Activated naive CD8-positive, alpha-beta T cell treated with anti-CD3 and anti-CD28 coated beads for 36 hours (primary cell): ENCODE measurements at regions not wholly inside any gene's neighbourhood (a gene's known extent, or its start where the extent isn't known, plus 50 kb on each side); places are given as distances from the start of the nearest gene placed in this dataset.

Source experiments
- DNase-seq: peaks from one replicate; pipeline ENCODE4 v3.0.0; 2021
- H3K27ac Mint-ChIP-seq: one replicate; pipeline ENCODE4 v1.8.0; 2022; ENCODE audit warnings: mild to moderate bottlenecking, moderate library complexity, mixed read lengths
- H3K27me3 Mint-ChIP-seq: one replicate; pipeline ENCODE4 v1.8.0; 2022; ENCODE audit warnings: mild to moderate bottlenecking, mixed read lengths
- H3K36me3 Mint-ChIP-seq: one replicate; pipeline ENCODE4 v1.8.0; 2021; ENCODE audit warnings: mild to moderate bottlenecking, mixed read lengths
- H3K4me1 Mint-ChIP-seq: one replicate; pipeline ENCODE4 v1.8.0; 2021; ENCODE audit warnings: mixed read lengths
- H3K4me3 Mint-ChIP-seq: one replicate; pipeline ENCODE4 v1.8.0; 2022; ENCODE audit warnings: mild to moderate bottlenecking, moderate library complexity, mixed read lengths
- H3K9me3 Mint-ChIP-seq: one replicate; pipeline ENCODE4 v1.8.0; 2022; ENCODE audit warnings: mixed read lengths

DNA sequence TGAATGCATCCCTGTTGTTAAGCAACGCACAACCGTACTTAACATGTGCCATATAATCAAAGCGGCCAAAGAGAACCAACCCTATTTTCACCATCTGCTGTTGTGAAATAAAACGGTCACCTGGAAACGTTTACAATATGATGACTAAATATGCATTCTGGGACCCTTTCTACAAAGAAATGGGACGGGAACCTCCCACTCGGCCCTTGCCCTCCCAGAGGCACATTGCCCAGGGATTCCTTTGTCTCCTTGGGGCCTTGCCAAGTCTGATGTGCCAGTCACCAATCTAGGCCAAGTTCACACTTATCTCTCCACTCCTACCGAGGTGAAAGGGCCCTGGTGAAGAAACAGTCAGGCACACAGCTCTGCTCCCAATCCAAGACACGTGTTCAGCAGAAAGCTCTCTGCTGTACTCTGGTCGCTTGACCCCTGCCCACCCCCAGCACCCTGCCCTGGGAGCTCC, 427.4 kb upstream of the JARID2 start:
- no peaks in the 10 kb centered on the region for H3K36me3 Mint-ChIP-seq
- no peaks in the 10 kb centered on the region for H3K9me3 Mint-ChIP-seq
- no peak for DNase-seq
- peaks cover 5% of the 10 kb centered on the region for H3K4me1 Mint-ChIP-seq
- H3K27me3 Mint-ChIP-seq: no peaks in the 10 kb centered on the region
- no peak overlapping the region for H3K4me3 Mint-ChIP-seq
- H3K27ac Mint-ChIP-seq: no peak overlapping the region

DNA sequence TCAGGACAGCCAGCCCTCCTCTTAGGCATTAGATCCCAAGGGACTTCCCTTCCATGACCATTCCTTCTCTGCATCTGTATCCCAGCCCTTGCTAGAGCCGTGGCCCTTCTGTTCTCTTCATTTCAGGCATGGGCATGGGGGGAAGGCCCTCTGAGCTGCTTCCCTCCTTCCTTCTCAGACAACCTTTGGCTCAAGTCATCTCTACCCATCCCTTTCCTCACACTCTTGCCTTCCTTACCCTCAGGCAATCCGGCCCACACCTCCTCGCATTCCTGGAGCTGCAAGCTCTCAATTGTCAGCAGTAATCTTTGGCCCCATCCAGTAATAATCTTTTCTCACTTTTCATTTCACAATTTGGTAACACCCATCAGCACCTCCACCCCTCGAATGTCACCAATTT, 426.9 kb upstream of the JARID2 start:
- H3K4me3 Mint-ChIP-seq: no peak overlapping the region

DNA sequence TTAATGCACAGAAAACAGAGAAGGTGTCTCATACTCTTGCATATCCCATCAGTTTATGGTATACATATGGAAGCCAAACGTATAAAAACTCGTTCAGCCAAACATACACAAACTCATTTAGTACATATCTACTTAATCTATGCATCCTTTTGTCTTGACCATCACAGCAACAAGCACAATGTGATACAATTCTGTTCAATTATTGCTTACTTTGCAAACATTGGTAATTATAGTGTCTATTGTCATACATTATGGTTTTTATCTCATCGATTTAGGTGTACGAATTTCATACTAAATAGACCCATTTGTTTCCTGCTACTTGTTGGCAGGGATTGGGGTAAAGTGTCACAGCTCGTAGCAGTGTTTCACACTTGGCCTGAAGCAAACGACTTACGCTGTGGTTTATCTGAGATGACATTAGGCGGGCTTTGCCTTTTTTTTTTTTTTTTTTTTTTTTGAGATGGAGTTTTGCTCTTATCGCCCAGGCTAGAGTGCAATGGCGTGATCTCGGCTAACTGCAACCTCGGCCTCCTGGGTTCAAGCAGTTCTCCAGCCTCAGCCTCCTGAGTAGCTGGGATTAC, 425.9 kb upstream of the JARID2 start:
- peaks cover 5% of the 10 kb centered on the region for H3K4me1 Mint-ChIP-seq
- no peak for DNase-seq
- H3K9me3 Mint-ChIP-seq: no peaks in the 10 kb centered on the region
- no peak overlapping the region for H3K27ac Mint-ChIP-seq
- H3K36me3 Mint-ChIP-seq: no peaks in the 10 kb centered on the region
- no peaks in the 10 kb centered on the region for H3K27me3 Mint-ChIP-seq
- no peak overlapping the region for H3K4me3 Mint-ChIP-seq

More for the DNA sequence above, 426.9 kb upstream of the JARID2 start:
- Mint-ChIP-seq H3K9me3 (no peaks in the 10 kb centered on the region), H3K36me3 (no peaks in the 10 kb centered on the region), H3K27me3 (no peaks in the 10 kb centered on the region), H3K27ac (no peak overlapping the region), H3K4me1 (peaks cover 5% of the 10 kb centered on the region)
- no peak for DNase-seq

DNA sequence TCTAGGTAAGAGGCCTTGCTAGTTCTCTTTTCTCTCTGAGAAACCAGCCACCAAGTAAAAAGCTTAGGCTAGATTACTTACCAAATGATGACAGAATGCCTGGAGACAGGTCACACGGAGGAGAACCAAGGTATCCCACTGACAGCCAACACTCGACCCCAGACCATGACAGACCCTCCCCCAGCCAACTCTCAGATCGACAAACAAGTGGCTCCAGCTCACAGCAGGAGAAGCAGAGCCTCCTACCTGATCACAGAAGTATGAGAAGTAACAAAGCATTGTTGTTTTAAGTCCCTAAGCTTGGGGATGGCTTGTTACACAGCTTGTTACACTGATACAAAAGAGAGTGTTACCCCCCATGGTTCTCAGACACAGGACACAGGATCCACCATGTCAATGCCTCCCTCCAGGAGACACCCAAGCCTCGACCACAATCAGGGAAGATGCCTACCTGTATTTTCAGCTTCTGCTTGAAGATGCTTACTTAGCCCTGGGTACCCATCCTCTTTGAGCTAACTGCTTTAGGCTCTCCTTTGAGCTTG, 423.8 kb upstream of the JARID2 start:
- peaks cover 5% of the 10 kb centered on the region for H3K4me1 Mint-ChIP-seq
- no peak overlapping the region for H3K4me3 Mint-ChIP-seq
- H3K36me3 Mint-ChIP-seq: no peaks in the 10 kb centered on the region
- H3K27ac Mint-ChIP-seq: no peak overlapping the region
- DNase-seq: no peak
- H3K27me3 Mint-ChIP-seq: peaks cover 2% of the 10 kb centered on the region
- H3K9me3 Mint-ChIP-seq: no peaks in the 10 kb centered on the region

DNA sequence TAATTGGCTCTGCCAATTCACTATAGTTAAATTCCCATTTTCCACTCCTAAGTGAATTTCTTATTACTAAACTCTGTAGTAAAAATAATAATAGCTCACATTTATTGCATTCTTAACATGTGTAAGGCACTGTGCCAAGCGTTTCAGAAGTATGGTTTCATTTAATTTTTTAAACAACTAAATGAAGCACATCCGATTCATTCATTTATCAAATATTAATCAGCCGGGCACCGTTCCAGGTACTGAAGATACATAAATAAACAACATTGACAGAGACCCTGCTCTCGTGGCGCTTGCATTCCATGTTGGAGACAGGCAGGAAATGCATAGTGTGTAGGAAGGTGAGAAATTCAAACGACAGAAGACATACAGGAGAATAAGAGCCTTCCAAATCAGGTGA, 423.2 kb upstream of the JARID2 start:
- Mint-ChIP-seq H3K36me3 (no peaks in the 10 kb centered on the region), H3K9me3 (no peaks in the 10 kb centered on the region), H3K27ac (no peak overlapping the region), H3K27me3 (peaks cover 4% of the 10 kb centered on the region), H3K4me1 (peaks cover 5% of the 10 kb centered on the region), H3K4me3 (no peak overlapping the region)
- no peak for DNase-seq

DNA sequence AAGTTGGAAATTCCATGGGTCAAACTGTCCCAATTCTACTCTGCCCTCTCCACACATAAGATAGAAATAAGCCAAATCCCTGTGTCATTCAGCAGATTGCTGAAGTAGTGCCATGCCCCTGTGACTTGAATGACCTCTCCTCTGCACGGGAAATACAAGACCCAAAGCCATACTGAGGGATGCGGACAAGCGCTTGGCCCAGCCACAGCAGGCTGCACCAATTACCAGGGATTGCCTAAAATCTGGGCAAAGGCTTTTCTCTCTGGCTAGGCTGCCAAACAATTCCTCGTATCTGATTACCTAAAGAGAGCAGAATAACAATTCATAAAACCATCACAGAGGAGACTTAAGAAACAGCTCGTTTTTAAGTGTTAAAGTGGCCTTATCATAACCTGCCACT, 421.8 kb upstream of the JARID2 start:
- Mint-ChIP-seq H3K27ac (no peak overlapping the region), H3K4me1 (peaks cover 5% of the 10 kb centered on the region), H3K9me3 (no peaks in the 10 kb centered on the region), H3K27me3 (peaks cover 4% of the 10 kb centered on the region), H3K36me3 (no peaks in the 10 kb centered on the region), H3K4me3 (no peak overlapping the region)
- DNase-seq: no peak

DNA sequence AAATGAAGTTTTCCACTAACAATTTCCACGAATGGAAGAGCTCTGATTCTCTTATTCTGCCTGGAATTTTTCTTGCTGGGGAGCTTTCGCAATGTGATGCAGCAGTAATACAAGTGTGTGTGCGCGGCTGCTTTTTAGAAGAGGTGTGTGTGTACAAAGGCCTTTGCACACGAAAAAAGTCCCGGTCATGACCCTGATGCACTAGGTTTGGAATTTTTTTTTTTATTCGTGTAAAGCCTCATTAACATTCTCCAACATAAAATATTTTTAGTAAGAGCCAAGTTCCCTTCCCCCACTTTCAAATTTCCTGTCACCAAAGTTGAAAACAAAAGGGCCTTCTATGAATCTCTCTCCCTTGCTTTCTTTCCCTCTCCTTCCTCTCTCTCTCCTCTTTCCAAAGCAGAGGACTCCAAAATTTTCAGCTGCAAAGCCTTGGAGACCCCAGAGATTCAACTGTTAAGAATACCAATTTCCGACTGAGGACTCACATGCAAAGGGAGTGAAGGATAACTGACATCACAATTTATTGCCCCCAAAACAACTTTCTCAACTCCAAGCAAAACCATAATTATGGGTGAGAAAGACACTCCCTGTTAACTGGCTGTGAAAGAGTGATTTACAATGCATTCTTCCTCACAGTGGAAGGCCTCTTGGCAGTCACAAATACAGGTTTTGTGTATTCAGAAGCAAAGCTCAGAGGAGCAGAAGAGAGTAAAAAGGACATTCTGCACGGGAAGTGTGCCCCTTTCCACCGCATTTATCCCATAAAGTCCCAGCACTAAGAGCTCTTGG, 421.2 kb upstream of the JARID2 start:
- H3K36me3 Mint-ChIP-seq: no peaks in the 10 kb centered on the region
- no peak overlapping the region for H3K4me3 Mint-ChIP-seq
- H3K9me3 Mint-ChIP-seq: no peaks in the 10 kb centered on the region
- H3K4me1 Mint-ChIP-seq: peaks cover 5% of the 10 kb centered on the region
- peaks cover 4% of the 10 kb centered on the region for H3K27me3 Mint-ChIP-seq
- no peak overlapping the region for H3K27ac Mint-ChIP-seq
- no peak for DNase-seq

DNA sequence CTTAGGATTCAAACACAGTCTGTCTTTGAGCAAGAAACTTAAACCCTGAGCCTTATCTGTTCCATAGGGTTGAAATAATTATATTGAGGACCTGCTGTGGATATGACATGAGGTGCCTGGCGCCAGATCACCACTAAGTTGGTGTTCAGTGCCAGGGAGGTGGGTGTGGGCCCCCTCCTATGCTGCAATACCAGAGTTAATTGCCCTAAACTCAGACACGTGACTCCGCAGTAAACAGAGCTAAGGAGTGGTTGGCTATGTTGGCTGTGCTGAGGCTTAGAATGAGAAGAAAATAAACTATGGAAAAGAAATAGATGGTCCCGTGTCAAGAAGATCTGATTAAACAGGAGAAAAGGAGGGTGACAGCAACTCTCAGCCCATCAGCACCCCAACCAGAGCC, 419.4 kb upstream of the JARID2 start:
- no peaks in the 10 kb centered on the region for H3K9me3 Mint-ChIP-seq
- no peak overlapping the region for H3K4me3 Mint-ChIP-seq
- DNase-seq: no peak
- no peak overlapping the region for H3K27ac Mint-ChIP-seq
- H3K4me1 Mint-ChIP-seq: no peaks in the 10 kb centered on the region
- H3K36me3 Mint-ChIP-seq: peaks cover 1% of the 10 kb centered on the region
- peaks cover 11% of the 10 kb centered on the region for H3K27me3 Mint-ChIP-seq

DNA sequence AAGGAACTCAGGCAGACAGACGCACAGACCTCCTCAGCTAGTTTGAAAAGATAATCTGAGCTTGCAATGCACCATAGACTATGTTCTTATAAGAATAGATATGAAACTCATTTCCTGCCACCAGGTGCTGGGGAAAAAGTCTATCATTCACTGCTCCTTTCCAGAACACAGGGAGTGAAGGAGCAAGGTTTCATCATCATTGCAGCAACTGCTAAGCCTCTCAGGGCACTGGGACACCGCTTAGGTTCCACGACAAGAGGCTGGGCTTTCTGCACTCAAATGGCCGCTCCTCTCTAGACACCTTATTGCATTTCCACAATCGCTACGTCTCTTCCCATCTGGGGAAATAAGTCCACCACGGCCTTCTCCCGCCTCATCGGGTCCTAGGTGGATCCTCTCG, 418.5 kb upstream of the JARID2 start:
- H3K4me1 Mint-ChIP-seq: no peaks in the 10 kb centered on the region
- no peaks in the 10 kb centered on the region for H3K9me3 Mint-ChIP-seq
- peaks cover 12% of the 10 kb centered on the region for H3K27me3 Mint-ChIP-seq
- no peak overlapping the region for H3K27ac Mint-ChIP-seq
- peaks cover 1% of the 10 kb centered on the region for H3K36me3 Mint-ChIP-seq
- no peak overlapping the region for H3K4me3 Mint-ChIP-seq
- no peak for DNase-seq

DNA sequence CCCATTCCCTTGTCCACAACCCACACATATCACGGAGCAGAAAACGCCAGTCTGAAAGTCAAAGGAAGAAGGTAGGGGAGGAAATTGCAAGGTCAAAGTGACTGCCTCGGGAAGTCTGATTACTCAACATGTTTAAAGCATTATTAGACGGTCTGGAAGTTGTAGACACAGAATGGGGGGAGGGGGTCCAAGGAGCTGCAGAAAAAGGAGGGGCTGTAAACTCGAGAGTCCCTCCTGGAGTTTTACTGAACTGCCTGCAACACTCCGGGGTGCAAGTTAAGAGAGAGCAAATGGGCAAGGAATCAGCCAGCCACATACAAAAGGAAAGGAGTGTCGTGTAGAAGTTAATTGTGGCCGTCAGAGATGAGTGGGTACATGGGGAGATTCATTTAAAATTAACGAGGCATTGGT, 417.7 kb upstream of the JARID2 start:
- Mint-ChIP-seq H3K4me1 (no peaks in the 10 kb centered on the region), H3K9me3 (no peaks in the 10 kb centered on the region), H3K36me3 (peaks cover 1% of the 10 kb centered on the region), H3K27ac (no peak overlapping the region), H3K4me3 (no peak overlapping the region), H3K27me3 (peaks cover 12% of the 10 kb centered on the region)
- DNase-seq: no peak

DNA sequence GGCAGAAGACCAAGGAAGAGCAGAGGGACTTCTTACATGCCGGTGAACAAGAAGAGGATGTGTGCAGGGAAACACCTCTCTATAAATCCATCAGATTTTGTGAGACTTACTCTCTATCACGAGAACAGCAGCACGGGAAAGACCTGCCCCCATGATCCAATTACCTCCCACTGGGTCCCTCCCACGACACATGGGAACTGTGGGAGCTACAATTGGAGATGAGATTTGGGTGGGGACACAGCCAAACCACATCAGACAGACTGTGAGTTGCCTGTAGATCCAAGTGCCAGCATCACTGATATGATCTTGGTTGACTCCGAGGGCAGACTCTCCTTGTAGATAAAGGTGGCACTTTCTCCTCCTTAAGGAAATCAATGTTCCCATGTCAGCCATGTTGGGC, 414.8 kb upstream of the JARID2 start:
- peaks cover 3% of the 10 kb centered on the region for H3K4me1 Mint-ChIP-seq
- H3K9me3 Mint-ChIP-seq: no peaks in the 10 kb centered on the region
- H3K4me3 Mint-ChIP-seq: no peak overlapping the region
- H3K36me3 Mint-ChIP-seq: peaks cover 1% of the 10 kb centered on the region
- DNase-seq: no peak
- no peak overlapping the region for H3K27ac Mint-ChIP-seq
- peaks cover 12% of the 10 kb centered on the region for H3K27me3 Mint-ChIP-seq

DNA sequence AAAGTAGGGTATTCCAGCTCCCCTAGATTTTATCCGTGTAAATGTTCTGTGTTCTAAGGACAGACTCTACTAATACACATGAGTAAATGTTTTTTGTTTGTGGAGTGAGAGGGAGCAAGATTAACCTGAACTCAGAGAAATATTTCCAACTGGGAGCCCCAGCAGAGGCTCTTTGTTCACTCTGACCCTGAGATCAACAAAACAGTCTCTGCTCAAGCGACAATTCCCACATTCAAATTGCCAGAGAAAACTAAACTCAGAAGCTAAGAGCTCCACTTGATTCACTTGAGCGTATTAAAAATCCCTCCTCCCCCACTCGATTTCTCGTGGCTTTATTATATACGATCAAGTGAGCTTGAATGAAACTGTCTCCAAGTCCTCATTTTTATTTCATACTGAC, 413.9 kb upstream of the JARID2 start:
- Mint-ChIP-seq H3K4me1 (peaks cover 3% of the 10 kb centered on the region), H3K9me3 (no peaks in the 10 kb centered on the region), H3K27me3 (peaks cover 16% of the 10 kb centered on the region), H3K27ac (no peak overlapping the region), H3K36me3 (peaks cover 1% of the 10 kb centered on the region), H3K4me3 (no peak overlapping the region)
- no peak for DNase-seq

DNA sequence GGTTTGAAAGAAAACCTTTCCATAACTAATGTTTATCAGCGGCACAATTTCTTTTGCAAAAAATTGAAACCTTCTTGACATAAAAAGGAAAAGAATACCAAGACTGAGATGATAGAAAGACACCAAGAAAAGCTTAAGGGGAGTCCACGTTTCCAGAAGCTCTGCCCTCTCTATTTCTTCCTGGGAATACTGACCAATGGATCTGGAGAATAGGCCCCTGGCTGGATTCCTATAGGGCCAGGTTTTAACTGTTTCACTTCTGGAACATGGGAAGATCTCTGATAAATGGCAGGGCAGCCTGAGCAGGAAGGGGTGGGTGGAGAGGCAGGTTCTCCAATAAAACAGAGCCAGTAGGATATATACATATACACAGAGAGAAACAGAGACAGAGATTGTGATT, 413.4 kb upstream of the JARID2 start:
- no peak overlapping the region for H3K4me3 Mint-ChIP-seq
- peaks cover 1% of the 10 kb centered on the region for H3K36me3 Mint-ChIP-seq
- no peak for DNase-seq
- peaks cover 5% of the 10 kb centered on the region for H3K4me1 Mint-ChIP-seq
- peaks cover 13% of the 10 kb centered on the region for H3K27me3 Mint-ChIP-seq
- H3K27ac Mint-ChIP-seq: no peak overlapping the region
- H3K9me3 Mint-ChIP-seq: no peaks in the 10 kb centered on the region

DNA sequence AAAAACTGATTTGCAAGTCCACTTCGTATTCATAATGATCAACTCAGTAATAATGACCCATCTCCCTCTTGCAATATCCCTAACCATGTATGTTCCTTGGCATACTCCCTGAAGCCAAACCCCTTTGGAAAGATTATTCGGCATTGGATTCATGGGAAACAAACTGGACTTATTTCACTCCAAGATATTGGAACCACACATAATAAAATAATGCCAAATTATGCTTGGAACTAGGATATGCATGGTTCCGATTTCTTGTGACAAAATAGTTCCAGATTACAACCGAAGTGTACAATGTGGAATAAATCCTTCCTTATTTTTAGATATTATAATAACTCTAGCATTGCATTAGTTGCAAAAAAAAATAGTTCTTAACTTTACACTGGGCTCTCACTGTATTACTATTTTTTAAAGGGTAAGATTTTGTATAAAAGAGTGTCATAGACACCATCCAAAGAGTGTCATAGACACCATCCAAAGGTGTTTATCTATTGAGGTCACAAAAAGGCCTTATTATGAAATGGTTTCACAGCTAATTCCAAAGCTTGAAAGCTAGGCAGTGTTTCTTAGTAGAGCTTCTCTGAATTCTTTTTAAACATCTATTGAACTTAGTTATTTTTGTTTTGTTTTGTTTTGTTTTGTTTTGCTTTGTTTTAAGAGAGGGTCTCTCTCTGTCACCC, 410.9 kb upstream of the JARID2 start:
- no peak for DNase-seq
- Mint-ChIP-seq H3K36me3 (peaks cover 1% of the 10 kb centered on the region), H3K4me1 (peaks cover 5% of the 10 kb centered on the region), H3K9me3 (no peaks in the 10 kb centered on the region), H3K27me3 (peaks cover 20% of the 10 kb centered on the region), H3K27ac (no peak overlapping the region), H3K4me3 (no peak overlapping the region)

DNA sequence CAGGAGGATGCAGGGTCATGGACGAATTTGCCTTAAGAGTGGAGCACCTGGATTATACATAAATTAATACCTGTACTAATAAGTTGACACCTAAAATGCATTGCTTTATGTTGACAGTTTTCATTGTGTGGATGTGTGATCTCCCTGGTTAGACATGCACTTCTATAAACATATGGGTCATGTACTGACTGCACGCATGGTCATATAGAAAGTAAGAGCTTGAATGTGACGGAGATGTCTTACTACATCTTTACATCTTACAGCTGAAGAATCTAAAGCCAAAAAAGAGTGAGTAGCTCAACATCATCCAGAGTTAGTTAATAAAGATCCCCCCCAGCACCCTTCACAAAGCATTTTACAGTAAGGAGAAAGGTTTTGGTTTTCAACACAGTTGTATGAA, 408.4 kb upstream of the JARID2 start:
- Mint-ChIP-seq H3K4me1 (peaks cover 5% of the 10 kb centered on the region), H3K27ac (no peak overlapping the region)
- no peak for DNase-seq

More for the DNA sequence above, 408.4 kb upstream of the JARID2 start:
- Mint-ChIP-seq H3K36me3 (no peaks in the 10 kb centered on the region), H3K4me3 (no peak overlapping the region), H3K9me3 (no peaks in the 10 kb centered on the region), H3K27me3 (peaks cover 16% of the 10 kb centered on the region)
